ENCODE measurements at regions not wholly inside any gene's neighbourhood (a gene's known extent, or its start where the extent isn't known, plus 50 kb on each side); places are given as distances from the start of the nearest gene placed in this dataset.

- no peak for TF ChIP-seq ZNF274 (IDR thresholded peaks at IDR 0.05; ENCODE audit: low read length)
- no peak for TF ChIP-seq ZNF274 (tag by site-specific recombination; IDR thresholded peaks at IDR 0.05; ENCODE audit: borderline replicate concordance)
- TF ChIP-seq, protein P1, sequence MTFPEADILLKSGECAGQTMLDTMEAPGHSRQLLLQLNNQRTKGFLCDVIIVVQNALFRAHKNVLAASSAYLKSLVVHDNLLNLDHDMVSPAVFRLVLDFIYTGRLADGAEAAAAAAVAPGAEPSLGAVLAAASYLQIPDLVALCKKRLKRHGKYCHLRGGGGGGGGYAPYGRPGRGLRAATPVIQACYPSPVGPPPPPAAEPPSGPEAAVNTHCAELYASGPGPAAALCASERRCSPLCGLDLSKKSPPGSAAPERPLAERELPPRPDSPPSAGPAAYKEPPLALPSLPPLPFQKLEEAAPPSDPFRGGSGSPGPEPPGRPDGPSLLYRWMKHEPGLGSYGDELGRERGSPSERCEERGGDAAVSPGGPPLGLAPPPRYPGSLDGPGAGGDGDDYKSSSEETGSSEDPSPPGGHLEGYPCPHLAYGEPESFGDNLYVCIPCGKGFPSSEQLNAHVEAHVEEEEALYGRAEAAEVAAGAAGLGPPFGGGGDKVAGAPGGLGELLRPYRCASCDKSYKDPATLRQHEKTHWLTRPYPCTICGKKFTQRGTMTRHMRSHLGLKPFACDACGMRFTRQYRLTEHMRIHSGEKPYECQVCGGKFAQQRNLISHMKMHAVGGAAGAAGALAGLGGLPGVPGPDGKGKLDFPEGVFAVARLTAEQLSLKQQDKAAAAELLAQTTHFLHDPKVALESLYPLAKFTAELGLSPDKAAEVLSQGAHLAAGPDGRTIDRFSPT (tag by site-specific recombination; IDR thresholded peaks at IDR 0.05), result no peak
- TF ChIP-seq, protein P2, sequence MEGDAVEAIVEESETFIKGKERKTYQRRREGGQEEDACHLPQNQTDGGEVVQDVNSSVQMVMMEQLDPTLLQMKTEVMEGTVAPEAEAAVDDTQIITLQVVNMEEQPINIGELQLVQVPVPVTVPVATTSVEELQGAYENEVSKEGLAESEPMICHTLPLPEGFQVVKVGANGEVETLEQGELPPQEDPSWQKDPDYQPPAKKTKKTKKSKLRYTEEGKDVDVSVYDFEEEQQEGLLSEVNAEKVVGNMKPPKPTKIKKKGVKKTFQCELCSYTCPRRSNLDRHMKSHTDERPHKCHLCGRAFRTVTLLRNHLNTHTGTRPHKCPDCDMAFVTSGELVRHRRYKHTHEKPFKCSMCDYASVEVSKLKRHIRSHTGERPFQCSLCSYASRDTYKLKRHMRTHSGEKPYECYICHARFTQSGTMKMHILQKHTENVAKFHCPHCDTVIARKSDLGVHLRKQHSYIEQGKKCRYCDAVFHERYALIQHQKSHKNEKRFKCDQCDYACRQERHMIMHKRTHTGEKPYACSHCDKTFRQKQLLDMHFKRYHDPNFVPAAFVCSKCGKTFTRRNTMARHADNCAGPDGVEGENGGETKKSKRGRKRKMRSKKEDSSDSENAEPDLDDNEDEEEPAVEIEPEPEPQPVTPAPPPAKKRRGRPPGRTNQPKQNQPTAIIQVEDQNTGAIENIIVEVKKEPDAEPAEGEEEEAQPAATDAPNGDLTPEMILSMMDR (tag by site-specific recombination; IDR thresholded peaks at IDR 0.05), result no peak
- TF ChIP-seq, protein P3, sequence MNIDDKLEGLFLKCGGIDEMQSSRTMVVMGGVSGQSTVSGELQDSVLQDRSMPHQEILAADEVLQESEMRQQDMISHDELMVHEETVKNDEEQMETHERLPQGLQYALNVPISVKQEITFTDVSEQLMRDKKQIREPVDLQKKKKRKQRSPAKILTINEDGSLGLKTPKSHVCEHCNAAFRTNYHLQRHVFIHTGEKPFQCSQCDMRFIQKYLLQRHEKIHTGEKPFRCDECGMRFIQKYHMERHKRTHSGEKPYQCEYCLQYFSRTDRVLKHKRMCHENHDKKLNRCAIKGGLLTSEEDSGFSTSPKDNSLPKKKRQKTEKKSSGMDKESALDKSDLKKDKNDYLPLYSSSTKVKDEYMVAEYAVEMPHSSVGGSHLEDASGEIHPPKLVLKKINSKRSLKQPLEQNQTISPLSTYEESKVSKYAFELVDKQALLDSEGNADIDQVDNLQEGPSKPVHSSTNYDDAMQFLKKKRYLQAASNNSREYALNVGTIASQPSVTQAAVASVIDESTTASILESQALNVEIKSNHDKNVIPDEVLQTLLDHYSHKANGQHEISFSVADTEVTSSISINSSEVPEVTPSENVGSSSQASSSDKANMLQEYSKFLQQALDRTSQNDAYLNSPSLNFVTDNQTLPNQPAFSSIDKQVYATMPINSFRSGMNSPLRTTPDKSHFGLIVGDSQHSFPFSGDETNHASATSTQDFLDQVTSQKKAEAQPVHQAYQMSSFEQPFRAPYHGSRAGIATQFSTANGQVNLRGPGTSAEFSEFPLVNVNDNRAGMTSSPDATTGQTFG (tag by site-specific recombination; IDR thresholded peaks at IDR 0.05; ENCODE audit: borderline replicate concordance), result no peak
- no peak for TF ChIP-seq ZNF362 (tag by site-specific recombination; IDR thresholded peaks at IDR 0.05)
- TF ChIP-seq, protein P4, sequence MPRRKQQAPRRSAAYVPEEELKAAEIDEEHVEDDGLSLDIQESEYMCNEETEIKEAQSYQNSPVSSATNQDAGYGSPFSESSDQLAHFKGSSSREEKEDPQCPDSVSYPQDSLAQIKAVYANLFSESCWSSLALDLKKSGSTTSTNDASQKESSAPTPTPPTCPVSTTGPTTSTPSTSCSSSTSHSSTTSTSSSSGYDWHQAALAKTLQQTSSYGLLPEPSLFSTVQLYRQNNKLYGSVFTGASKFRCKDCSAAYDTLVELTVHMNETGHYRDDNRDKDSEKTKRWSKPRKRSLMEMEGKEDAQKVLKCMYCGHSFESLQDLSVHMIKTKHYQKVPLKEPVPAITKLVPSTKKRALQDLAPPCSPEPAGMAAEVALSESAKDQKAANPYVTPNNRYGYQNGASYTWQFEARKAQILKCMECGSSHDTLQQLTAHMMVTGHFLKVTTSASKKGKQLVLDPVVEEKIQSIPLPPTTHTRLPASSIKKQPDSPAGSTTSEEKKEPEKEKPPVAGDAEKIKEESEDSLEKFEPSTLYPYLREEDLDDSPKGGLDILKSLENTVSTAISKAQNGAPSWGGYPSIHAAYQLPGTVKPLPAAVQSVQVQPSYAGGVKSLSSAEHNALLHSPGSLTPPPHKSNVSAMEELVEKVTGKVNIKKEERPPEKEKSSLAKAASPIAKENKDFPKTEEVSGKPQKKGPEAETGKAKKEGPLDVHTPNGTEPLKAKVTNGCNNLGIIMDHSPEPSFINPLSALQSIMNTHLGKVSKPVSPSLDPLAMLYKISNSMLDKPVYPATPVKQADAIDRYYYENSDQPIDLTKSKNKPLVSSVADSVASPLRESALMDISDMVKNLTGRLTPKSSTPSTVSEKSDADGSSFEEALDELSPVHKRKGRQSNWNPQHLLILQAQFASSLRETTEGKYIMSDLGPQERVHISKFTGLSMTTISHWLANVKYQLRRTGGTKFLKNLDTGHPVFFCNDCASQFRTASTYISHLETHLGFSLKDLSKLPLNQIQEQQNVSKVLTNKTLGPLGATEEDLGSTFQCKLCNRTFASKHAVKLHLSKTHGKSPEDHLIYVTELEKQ (tag by site-specific recombination; IDR thresholded peaks at IDR 0.05; ENCODE audit: borderline replicate concordance), result no peak
- TF ChIP-seq, protein P5, sequence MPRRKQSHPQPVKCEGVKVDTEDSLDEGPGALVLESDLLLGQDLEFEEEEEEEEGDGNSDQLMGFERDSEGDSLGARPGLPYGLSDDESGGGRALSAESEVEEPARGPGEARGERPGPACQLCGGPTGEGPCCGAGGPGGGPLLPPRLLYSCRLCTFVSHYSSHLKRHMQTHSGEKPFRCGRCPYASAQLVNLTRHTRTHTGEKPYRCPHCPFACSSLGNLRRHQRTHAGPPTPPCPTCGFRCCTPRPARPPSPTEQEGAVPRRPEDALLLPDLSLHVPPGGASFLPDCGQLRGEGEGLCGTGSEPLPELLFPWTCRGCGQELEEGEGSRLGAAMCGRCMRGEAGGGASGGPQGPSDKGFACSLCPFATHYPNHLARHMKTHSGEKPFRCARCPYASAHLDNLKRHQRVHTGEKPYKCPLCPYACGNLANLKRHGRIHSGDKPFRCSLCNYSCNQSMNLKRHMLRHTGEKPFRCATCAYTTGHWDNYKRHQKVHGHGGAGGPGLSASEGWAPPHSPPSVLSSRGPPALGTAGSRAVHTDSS (tag by site-specific recombination; IDR thresholded peaks at IDR 0.05), result no peak
- TF ChIP-seq, protein P6, sequence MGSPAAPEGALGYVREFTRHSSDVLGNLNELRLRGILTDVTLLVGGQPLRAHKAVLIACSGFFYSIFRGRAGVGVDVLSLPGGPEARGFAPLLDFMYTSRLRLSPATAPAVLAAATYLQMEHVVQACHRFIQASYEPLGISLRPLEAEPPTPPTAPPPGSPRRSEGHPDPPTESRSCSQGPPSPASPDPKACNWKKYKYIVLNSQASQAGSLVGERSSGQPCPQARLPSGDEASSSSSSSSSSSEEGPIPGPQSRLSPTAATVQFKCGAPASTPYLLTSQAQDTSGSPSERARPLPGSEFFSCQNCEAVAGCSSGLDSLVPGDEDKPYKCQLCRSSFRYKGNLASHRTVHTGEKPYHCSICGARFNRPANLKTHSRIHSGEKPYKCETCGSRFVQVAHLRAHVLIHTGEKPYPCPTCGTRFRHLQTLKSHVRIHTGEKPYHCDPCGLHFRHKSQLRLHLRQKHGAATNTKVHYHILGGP (tag by site-specific recombination; IDR thresholded peaks at IDR 0.05), result no peak
- TF ChIP-seq ZNF558 (tag by site-specific recombination; IDR thresholded peaks at IDR 0.05), result no peak
- no peak for TF ChIP-seq ZNF214 (tag by site-specific recombination; IDR thresholded peaks at IDR 0.05; ENCODE audit: borderline replicate concordance)
- TF ChIP-seq GLIS1 (tag by site-specific recombination; IDR thresholded peaks at IDR 0.05), result no peak
- no peak for TF ChIP-seq ZNF202 (tag by site-specific recombination; IDR thresholded peaks at IDR 0.05; ENCODE audit: borderline replicate concordance)
- TF ChIP-seq ZNF510 (tag by site-specific recombination; IDR thresholded peaks at IDR 0.05; ENCODE audit: insufficient replicate concordance), result no peak
Measured at GRCh38 chr2:7566382-7566881, 649.2 kb downstream of the RNF144A start.
